Mesenchymal stem cell (in vitro differentiated cells and primary cell): ENCODE measurements at regions not wholly inside any gene's neighbourhood (a gene's known extent, or its start where the extent isn't known, plus 50 kb on each side); places are given as distances from the start of the nearest gene placed in this dataset.
"Not testable (repeated sequence)": the region's sequence is repeated elsewhere in the genome, so short reads cannot be mapped to it uniquely, and the experiment has no call there.

ENCODE experiments used
- DNase-seq: peaks from one replicate; pipeline ENCODE4 v3.0.0-alpha.2; 2013
- H2AFZ ChIP-seq: one replicate; pipeline ENCODE4 v1.6.1; 2013; ENCODE audit warnings: low read depth, mild to moderate bottlenecking, control low read depth, inconsistent platforms, low read length, moderate library complexity
- H2AK5ac ChIP-seq: 2 replicates; pipeline ENCODE4 v1.6.1; 2013; ENCODE audit warnings: low read length, moderate library complexity, mild to moderate bottlenecking, inconsistent platforms; ENCODE audit not compliant: severe bottlenecking
- H2BK120ac ChIP-seq: one replicate; pipeline ENCODE4 v1.6.1; 2013; ENCODE audit warnings: low read depth, mild to moderate bottlenecking, inconsistent platforms, low read length, moderate library complexity
- H2BK12ac ChIP-seq, 2 experiments: one replicate each; pipeline ENCODE4 v1.6.1; 2013; ENCODE audit warnings: inconsistent platforms in 2 of 2, low read length in 2 of 2, mild to moderate bottlenecking in 2 of 2, moderate library complexity in 2 of 2, control low read depth in 1 of 2
- H2BK15ac ChIP-seq: one replicate; pipeline ENCODE4 v1.6.1; 2013; ENCODE audit warnings: mild to moderate bottlenecking, low read depth, inconsistent platforms; ENCODE audit not compliant: poor library complexity, severe bottlenecking
- H2BK5ac ChIP-seq: 2 replicates; pipeline ENCODE4 v1.6.1; 2013; ENCODE audit warnings: low read depth, mild to moderate bottlenecking, low read length, control low read depth, inconsistent platforms; ENCODE audit not compliant: poor library complexity, severe bottlenecking
- H3K14ac ChIP-seq, 2 experiments: one replicate each; pipeline ENCODE4 v1.6.1; 2013; ENCODE audit warnings: inconsistent platforms in 2 of 2, low read length in 2 of 2, control low read depth in 1 of 2, mild to moderate bottlenecking in 1 of 2, moderate library complexity in 1 of 2
- H3K18ac ChIP-seq, 2 experiments: one replicate each; pipeline ENCODE4 v1.6.1; 2013; ENCODE audit warnings: inconsistent platforms in 2 of 2, low read length in 2 of 2, control low read depth in 1 of 2, low read depth in 1 of 2, mild to moderate bottlenecking in 1 of 2
- H3K23ac ChIP-seq, 2 experiments: one replicate each; pipeline ENCODE4 v1.6.1; 2013; ENCODE audit warnings: inconsistent platforms in 2 of 2, low read length in 2 of 2, mild to moderate bottlenecking in 2 of 2, moderate library complexity in 2 of 2, control low read depth in 1 of 2
- H3K27ac ChIP-seq: 2 replicates; pipeline ENCODE4 v1.5.1; 2013; ENCODE audit warnings: mild to moderate bottlenecking, moderate library complexity, low read length, control low read depth, inconsistent platforms; ENCODE audit not compliant: poor library complexity, severe bottlenecking
- H3K27me3 ChIP-seq, 2 experiments: 2 replicates each; pipeline versions ENCODE4 v1.6.1 to v1.7.0; 2013; ENCODE audit warnings: low read length in 2 of 2, mild to moderate bottlenecking in 2 of 2, moderate library complexity in 2 of 2, control low read depth in 1 of 2, inconsistent platforms in 1 of 2; ENCODE audit not compliant: control insufficient read depth in 1 of 2, insufficient read depth in 1 of 2
- H3K36me3 ChIP-seq, 2 experiments: 2 replicates each; pipeline versions ENCODE4 v1.6.1 to v1.7.0; 2013; ENCODE audit warnings: low read length in 2 of 2, control low read depth in 1 of 2, inconsistent platforms in 1 of 2, low read depth in 1 of 2, mild to moderate bottlenecking in 1 of 2; ENCODE audit not compliant: insufficient read depth in 2 of 2, control insufficient read depth in 1 of 2
- H3K4ac ChIP-seq, 2 experiments: one replicate each; pipeline ENCODE4 v1.6.1; 2013; ENCODE audit warnings: inconsistent platforms in 2 of 2, low read length in 2 of 2, mild to moderate bottlenecking in 2 of 2, moderate library complexity in 2 of 2, control low read depth in 1 of 2, low read depth in 1 of 2
- H3K4me1 ChIP-seq: 2 replicates; pipeline ENCODE4 v1.6.1; 2013; ENCODE audit warnings: low read depth, low read length, control low read depth; ENCODE audit not compliant: control insufficient read depth, insufficient read depth
- H3K4me2 ChIP-seq: 2 replicates; pipeline ENCODE4 v1.6.1; 2013; ENCODE audit warnings: low read length, mild to moderate bottlenecking, inconsistent platforms; ENCODE audit not compliant: poor library complexity, severe bottlenecking
- H3K4me3 ChIP-seq, 2 experiments: 2 replicates each; pipeline versions ENCODE4 v1.5.1 to v1.7.0; 2013; ENCODE audit warnings: low read length in 2 of 2, mild to moderate bottlenecking in 2 of 2, control low read depth in 1 of 2, low read depth in 1 of 2; ENCODE audit not compliant: insufficient read depth in 1 of 2
- H3K79me1 ChIP-seq: replicated peaks from 2 replicates; pipeline ENCODE4 v1.6.1; 2013; ENCODE audit warnings: mild to moderate bottlenecking, control low read depth, low read length, inconsistent platforms; ENCODE audit not compliant: poor library complexity, severe bottlenecking
- H3K9ac ChIP-seq: 2 replicates; pipeline ENCODE4 v1.7.0; 2013; ENCODE audit warnings: mild to moderate bottlenecking, low read length, moderate library complexity
- H3K9me3 ChIP-seq: 2 replicates; pipeline ENCODE4 v1.7.0; 2013; ENCODE audit warnings: mild to moderate bottlenecking, low read length; ENCODE audit not compliant: control insufficient read depth
- H4K8ac ChIP-seq: one replicate; pipeline ENCODE4 v1.6.1; 2013; ENCODE audit warnings: inconsistent platforms, mild to moderate bottlenecking, low read length, moderate library complexity
- H4K91ac ChIP-seq: one replicate; pipeline ENCODE4 v1.6.1; 2013; ENCODE audit warnings: mild to moderate bottlenecking, low read length, inconsistent platforms
- WGBS: methylation state at CpG from one replicate; pipeline ENCODE4 v1.1.7; 2013; ENCODE audit warnings: mixed read lengths; 5-methylcytosine and 5-hydroxymethylcytosine counted together

DNA sequence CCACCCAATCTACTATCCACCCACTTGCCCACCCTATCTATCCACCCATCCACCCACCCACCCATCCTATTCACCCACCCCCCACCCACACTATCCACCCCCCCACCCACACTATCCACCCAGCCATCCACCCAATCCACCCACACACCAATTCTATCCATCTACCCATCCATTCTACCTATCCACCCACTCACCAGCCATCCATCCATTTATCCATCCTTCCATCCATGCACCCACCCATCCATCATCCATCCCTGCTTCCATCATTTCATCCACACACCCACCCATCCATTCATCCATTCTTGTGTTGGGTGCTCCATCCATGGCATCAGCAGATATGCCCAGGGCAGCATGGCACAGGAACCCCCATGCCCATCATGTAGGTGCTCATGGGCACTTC, 1206.6 kb downstream of the BRD1 start:
- Histone ChIP-seq H4K8ac (no peak overlapping the region), H2BK12ac (no peak overlapping the region), H3K23ac (no peak overlapping the region), H3K79me1 (no peaks in the 10 kb centered on the region), H2BK5ac (no peak overlapping the region), H2AK5ac (no peak overlapping the region), H3K14ac (no peak overlapping the region), H3K18ac (no peak overlapping the region), H3K9ac (no peak overlapping the region), H2AFZ (no peak overlapping the region), H3K4me2 (no peak overlapping the region), H3K27ac (no peak overlapping the region), H4K91ac (no peak overlapping the region), H3K36me3 (peaks cover 0 to 3% of the 10 kb centered on the region in 2 experiments), H3K9me3 (no peaks in the 10 kb centered on the region), H2BK15ac (no peak overlapping the region), H2BK120ac (no peak overlapping the region), H3K4me3 (no peak overlapping the region), H3K4ac (no peak overlapping the region), H3K4me1 (no peaks in the 10 kb centered on the region), H3K27me3 (no peaks in the 10 kb centered on the region)
- DNase-seq, result no peak

DNA sequence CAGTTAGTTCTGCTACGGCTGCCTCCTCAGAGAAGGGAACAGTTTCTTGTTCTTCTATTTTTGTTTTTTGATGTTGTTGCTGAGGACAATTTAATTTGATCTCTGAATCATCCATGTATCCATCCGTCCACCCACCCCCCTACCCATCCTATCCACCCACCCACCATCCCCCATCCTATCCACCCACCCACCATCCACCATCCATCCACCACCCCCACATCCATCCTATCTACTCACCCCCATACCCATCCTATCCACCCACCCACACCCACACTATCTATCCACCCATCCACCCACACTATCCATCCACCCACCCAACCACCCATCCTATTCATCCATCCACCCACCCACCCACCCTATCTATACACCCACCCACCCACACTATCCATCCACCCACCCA, 1207.2 kb downstream of the BRD1 start:
- not testable (repeated sequence) for H2BK12ac ChIP-seq, H3K14ac ChIP-seq, H3K4me3 ChIP-seq, H3K27me3 ChIP-seq, H3K9ac ChIP-seq, H2BK15ac ChIP-seq, H3K9me3 ChIP-seq, H3K4me1 ChIP-seq, H2BK120ac ChIP-seq, H3K4me2 ChIP-seq, H3K4ac ChIP-seq, H3K79me1 ChIP-seq, H3K27ac ChIP-seq, H3K18ac ChIP-seq, H3K36me3 ChIP-seq, H2AFZ ChIP-seq, H2BK5ac ChIP-seq, H2AK5ac ChIP-seq, H4K91ac ChIP-seq, H4K8ac ChIP-seq, H3K23ac ChIP-seq, DNase-seq
- WGBS, result 67% methylated on average over 1 of the region's 2 CpGs

DNA sequence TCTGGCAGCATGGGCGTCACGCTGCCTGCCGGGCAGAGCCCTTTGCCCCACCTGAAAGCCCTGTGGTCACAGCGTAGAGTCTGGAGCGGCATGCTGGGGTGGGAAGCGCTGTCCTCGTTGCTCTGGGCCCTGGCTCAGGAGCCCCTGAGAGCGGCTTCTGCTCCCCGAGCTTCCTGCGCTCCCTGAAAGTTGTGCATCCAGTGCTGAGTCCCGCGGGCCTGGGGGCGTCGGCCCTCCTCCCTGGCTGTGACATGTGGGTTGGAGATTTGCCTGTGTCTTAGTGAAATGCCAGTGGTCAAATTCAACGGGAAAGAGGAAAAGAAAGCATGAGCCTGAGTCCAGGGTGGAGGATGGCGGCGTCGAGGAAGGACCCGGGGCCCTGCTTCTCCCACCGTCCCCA, 1208.0 kb downstream of the BRD1 start:
- Histone ChIP-seq H2BK15ac (no peak overlapping the region), H3K4me2 (no peak overlapping the region), H3K9ac (no peak overlapping the region), H2BK12ac (no peak overlapping the region), H3K23ac (no peak overlapping the region), H3K79me1 (no peaks in the 10 kb centered on the region), H3K9me3 (no peaks in the 10 kb centered on the region), H3K18ac (no peak overlapping the region), H3K27me3 (no peaks in the 10 kb centered on the region), H3K4me1 (no peaks in the 10 kb centered on the region), H3K4me3 (no peak overlapping the region), H2BK5ac (no peak overlapping the region), H4K91ac (no peak overlapping the region), H3K14ac (no peak overlapping the region), H2BK120ac (no peak overlapping the region), H2AFZ (no peak overlapping the region), H4K8ac (no peak overlapping the region), H3K36me3 (peaks cover 0 to 3% of the 10 kb centered on the region in 2 experiments), H3K27ac (no peak overlapping the region), H2AK5ac (no peak overlapping the region), H3K4ac (no peak overlapping the region)
- no peak for DNase-seq
- 86% methylated on average over 19 of the region's 20 CpGs for WGBS

DNA sequence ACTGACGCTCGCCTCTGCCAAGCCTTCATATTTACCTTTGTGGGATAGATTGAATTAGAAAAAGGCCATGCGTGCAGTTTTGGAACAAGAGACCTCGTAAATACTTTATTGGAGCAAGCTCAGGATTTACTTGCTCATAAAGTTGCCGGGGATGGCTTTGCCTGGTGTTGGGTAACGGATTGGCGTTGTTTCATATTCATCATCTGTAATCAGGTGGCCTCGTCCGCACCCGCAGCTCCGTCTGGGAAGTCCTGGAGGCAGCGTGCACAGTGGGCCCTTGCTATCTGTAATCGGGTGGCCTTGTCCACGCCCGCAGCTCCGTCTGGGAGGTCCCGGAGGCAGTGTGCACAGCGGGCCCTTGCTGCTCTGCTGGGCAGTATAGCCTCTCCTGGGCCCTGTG, 1209.3 kb downstream of the BRD1 start:
- H3K36me3 ChIP-seq, result peaks cover 0 to 3% of the 10 kb centered on the region in 2 experiments
- H3K4me3 ChIP-seq, result no peak overlapping the region
- no peak overlapping the region for H2BK5ac ChIP-seq
- no peak overlapping the region for H2AFZ ChIP-seq
- no peak overlapping the region for H4K91ac ChIP-seq
- no peak overlapping the region for H3K23ac ChIP-seq
- H3K4ac ChIP-seq, result no peak overlapping the region
- no peak overlapping the region for H2AK5ac ChIP-seq
- H3K9me3 ChIP-seq, result no peaks in the 10 kb centered on the region
- H3K4me2 ChIP-seq, result no peak overlapping the region
- H2BK15ac ChIP-seq, result no peak overlapping the region
- no peak for DNase-seq
- H3K27ac ChIP-seq, result no peak overlapping the region
- no peak overlapping the region for H4K8ac ChIP-seq
- H3K4me1 ChIP-seq, result no peaks in the 10 kb centered on the region
- no peak overlapping the region for H2BK12ac ChIP-seq
- H3K18ac ChIP-seq, result no peak overlapping the region
- H3K27me3 ChIP-seq, result no peaks in the 10 kb centered on the region
- no peak overlapping the region for H3K14ac ChIP-seq
- whole genome bisulfite sequencing, result 83% methylated on average over 18 of the region's 18 CpGs
- H3K9ac ChIP-seq, result no peak overlapping the region
- no peaks in the 10 kb centered on the region for H3K79me1 ChIP-seq
- H2BK120ac ChIP-seq, result no peak overlapping the region
